ENCODE measurements at regions not wholly inside any gene's neighbourhood (a gene's known extent, or its start where the extent isn't known, plus 50 kb on each side); places are given as distances from the start of the nearest gene placed in this dataset.

DNA sequence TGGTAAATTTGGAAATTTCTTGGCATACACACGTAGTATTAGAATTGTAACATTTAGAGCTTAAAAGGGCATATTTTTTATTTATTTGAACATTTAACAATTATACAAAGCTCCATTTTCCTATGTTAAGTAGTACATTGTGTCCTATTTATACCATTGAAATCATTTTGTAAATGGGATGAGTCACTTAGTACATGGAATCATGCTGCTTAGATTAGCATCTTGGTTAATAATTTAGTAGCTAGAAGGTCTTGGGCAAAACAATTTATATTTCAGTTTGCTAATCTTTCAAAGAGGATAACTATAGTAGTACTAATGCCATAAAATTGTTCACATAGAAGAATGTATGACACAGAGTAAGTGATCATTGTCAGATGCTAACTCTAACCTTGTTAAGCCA, 450.1 kb upstream of the LUZP2 start:
- no peaks in the 10 kb centered on the region for H3K36me3 ChIP-seq
- no peak for DNase-seq
- H3K9me3 ChIP-seq = no peaks in the 10 kb centered on the region
- H3K27me3 ChIP-seq = no peaks in the 10 kb centered on the region
- no peak overlapping the region for H3K4me3 ChIP-seq

DNA sequence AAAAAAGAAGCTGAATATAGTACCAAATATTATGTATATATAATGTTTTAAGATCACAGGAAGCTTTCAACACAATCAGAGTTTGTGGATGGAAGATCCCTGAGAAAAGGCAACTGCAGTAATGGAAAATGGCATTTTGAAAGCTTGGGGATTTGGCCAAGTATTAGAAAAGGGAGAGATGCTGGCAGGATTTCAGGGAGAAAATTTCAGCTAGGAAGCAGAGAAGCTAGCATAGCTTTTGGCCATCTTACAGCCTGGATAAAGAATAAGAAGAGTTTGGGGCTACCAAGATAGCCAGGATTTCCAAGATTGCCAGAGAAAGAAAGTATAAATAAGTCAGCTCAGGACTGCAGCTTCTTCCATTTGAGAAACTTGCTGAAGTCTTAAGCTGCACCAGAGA, 440.8 kb upstream of the LUZP2 start:
- Histone ChIP-seq H3K4me3 (no peak overlapping the region), H3K27me3 (no peaks in the 10 kb centered on the region), H3K36me3 (no peaks in the 10 kb centered on the region), H3K9me3 (no peaks in the 10 kb centered on the region)
- no peak for DNase-seq

DNA sequence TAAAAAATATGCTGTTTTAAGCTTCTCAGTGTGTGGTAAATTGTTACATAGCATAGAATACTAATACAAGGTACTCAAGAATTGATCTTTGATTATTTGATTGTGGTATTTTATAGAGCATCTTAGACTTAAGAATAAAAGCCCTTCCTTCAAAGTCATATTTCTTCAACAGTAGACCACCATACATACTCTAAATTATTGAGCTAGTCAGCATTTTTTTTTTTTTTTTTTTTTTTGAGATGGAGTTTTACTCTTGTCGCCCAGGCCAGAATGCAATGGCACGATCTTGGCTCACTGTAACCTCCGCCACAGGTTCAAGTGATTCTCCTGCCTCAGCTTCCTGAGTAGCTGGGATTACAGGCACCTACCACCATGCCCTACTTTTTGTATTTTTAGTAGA, 436.7 kb upstream of the LUZP2 start:
- H3K4me3 ChIP-seq = no peak overlapping the region
- no peaks in the 10 kb centered on the region for H3K36me3 ChIP-seq
- H3K9me3 ChIP-seq = no peaks in the 10 kb centered on the region
- H3K27me3 ChIP-seq = no peaks in the 10 kb centered on the region
- no peak for DNase-seq

DNA sequence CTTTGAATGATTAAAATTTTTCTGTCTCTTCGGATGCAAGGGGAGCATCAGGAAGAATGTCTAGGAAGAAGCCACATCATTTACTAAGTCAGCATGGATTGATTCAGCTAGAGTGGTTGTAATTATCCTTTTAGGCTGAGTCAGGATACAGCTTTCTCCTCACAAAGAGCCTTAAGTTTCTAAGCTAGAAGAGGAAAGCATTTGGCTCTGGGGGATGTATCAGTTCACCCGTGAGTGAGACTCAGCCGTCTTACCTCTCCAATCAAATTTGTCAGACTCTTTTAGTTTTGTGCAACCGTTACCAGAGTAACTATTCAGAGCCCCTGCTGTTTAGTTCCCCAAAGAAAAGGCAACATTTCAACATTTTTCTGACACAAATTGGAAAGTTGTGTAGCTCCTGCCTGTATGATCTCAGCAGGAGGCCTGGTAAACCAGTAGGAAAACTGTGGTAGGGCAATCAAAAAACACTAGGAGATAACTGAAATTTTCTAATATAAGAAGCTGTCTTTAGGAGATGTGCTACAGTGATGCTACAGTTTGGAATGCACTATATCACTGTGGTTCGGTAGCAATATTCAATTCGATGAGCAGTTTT, 432.4 kb upstream of the LUZP2 start:
- DNase-seq = no peak
- no peaks in the 10 kb centered on the region for H3K36me3 ChIP-seq
- H3K9me3 ChIP-seq = no peaks in the 10 kb centered on the region
- no peaks in the 10 kb centered on the region for H3K27me3 ChIP-seq
- no peak overlapping the region for H3K4me3 ChIP-seq

DNA sequence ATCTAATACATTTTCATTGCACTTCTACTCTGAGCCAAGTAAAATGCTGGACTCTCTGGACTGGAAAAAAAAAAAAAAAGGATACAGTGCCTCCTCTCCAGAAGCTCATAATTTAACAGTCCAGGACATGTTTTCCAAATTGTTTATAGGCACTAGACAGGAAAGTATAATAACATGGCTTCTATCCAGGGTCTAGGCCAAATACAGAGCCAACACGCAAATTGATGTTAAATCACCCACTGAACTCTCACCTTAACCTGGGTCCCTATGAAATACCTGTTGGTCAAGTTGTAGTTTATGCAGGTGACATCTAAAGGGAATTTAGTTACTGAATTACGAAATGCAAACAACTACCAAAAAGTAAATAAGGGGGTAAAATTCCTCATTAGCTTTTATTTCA, 428.7 kb upstream of the LUZP2 start:
- no peaks in the 10 kb centered on the region for H3K9me3 ChIP-seq
- no peak overlapping the region for H3K4me3 ChIP-seq
- DNase-seq = no peak
- no peaks in the 10 kb centered on the region for H3K36me3 ChIP-seq
- H3K27me3 ChIP-seq = no peaks in the 10 kb centered on the region

DNA sequence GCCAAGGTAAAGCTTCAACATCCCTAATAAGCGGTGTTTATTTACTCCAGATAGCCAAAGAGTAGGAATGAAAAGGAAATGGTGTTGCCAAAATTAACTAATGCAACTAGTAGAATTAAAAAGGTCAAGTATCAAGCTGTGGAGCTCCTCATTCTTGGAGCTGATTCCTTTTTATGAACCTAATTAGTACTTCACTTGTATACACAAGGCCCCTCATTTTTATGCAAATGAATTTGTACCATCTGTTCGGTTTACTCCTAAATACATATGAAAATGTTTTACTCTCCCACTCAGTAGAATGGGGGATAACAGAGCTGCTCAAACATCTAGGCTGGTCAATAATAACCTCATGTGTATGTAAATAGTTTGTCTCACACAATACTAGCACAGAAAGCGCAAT, 426.4 kb upstream of the LUZP2 start:
- no peak overlapping the region for H3K4me3 ChIP-seq
- no peaks in the 10 kb centered on the region for H3K9me3 ChIP-seq
- DNase-seq = no peak
- no peaks in the 10 kb centered on the region for H3K27me3 ChIP-seq
- no peaks in the 10 kb centered on the region for H3K36me3 ChIP-seq

DNA sequence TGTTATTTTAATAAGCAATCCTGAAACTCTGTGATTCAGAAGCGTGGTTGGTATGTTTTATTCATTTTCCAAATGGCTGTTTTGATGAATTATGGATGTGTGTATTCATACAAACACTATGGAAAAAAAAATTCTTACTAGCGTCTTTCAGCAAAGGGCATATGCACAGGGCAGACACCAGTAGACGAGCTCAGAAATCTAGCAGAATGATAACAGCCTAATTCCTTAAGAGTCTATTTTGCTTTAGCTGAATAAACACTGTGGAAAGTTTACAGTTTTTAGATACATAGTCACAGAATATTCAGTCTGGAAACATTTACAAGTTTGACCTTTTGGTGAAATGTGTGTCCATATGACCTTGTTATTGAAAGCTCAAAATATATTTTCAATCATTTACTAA, 418.8 kb upstream of the LUZP2 start:
- Histone ChIP-seq H3K36me3 (no peaks in the 10 kb centered on the region), H3K4me3 (no peak overlapping the region), H3K27me3 (no peaks in the 10 kb centered on the region), H3K9me3 (no peaks in the 10 kb centered on the region)
- no peak for DNase-seq

DNA sequence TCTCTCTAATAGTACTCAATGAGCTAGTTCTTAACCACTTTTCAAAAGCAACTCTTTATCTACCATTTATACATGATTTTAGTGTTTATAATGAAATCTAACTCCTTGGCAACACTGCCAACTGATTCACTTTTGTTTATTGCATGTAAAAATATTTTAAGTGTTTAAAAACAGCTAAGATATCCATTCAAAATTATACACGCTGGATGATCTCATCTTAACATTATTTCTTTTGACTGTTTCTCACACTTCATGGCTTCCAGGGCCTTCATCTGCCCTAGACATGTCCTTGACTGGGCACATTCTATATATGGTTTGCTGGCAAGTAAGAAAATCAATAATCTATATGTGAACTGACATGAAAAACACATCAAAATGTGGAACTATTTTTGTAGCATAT, 414.6 kb upstream of the LUZP2 start:
- DNase-seq = no peak

GRCh38 chr11:24082860-24083259, 414.0 kb upstream of the LUZP2 start:
- Histone ChIP-seq H3K27me3 (no peaks in the 10 kb centered on the region), H3K4me3 (no peak overlapping the region), H3K9me3 (no peaks in the 10 kb centered on the region), H3K36me3 (no peaks in the 10 kb centered on the region)
- DNase-seq = no peak

More for the DNA sequence above, 414.6 kb upstream of the LUZP2 start:
- Histone ChIP-seq H3K9me3 (no peaks in the 10 kb centered on the region), H3K36me3 (no peaks in the 10 kb centered on the region), H3K4me3 (no peak overlapping the region), H3K27me3 (no peaks in the 10 kb centered on the region)

DNA sequence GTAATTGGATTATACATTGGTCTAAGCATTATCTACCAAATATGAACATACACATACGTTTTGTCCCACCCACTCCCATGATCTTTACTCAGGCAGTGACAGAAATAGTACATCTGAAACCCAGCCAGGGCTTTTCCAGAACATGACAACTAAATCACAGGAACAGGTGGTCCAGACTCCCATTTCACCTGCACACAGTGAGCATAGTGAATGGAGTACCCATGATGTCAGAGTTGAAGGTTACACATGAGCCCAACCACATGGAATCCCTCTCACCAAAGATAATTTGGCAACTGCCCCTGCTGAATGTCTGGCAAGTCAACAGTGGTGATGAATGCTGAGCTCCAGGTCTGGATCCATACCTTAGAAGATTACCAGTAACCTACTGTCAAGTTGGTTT, 411.9 kb upstream of the LUZP2 start:
- Histone ChIP-seq H3K27me3 (no peaks in the 10 kb centered on the region), H3K4me3 (no peak overlapping the region), H3K9me3 (no peaks in the 10 kb centered on the region), H3K36me3 (no peaks in the 10 kb centered on the region)
- no peak for DNase-seq

- Histone ChIP-seq H3K27me3 (no peaks in the 10 kb centered on the region), H3K4me3 (no peak overlapping the region), H3K9me3 (no peaks in the 10 kb centered on the region), H3K36me3 (no peaks in the 10 kb centered on the region)
- DNase-seq = no peak
Observed at GRCh38 chr11:24086921-24087320, 409.9 kb upstream of the LUZP2 start.

GRCh38 chr11:24091594-24091993, 405.3 kb upstream of the LUZP2 start:
- Histone ChIP-seq H3K9me3 (no peaks in the 10 kb centered on the region), H3K4me3 (no peak overlapping the region), H3K36me3 (no peaks in the 10 kb centered on the region), H3K27me3 (no peaks in the 10 kb centered on the region)
- no peak for DNase-seq

DNA sequence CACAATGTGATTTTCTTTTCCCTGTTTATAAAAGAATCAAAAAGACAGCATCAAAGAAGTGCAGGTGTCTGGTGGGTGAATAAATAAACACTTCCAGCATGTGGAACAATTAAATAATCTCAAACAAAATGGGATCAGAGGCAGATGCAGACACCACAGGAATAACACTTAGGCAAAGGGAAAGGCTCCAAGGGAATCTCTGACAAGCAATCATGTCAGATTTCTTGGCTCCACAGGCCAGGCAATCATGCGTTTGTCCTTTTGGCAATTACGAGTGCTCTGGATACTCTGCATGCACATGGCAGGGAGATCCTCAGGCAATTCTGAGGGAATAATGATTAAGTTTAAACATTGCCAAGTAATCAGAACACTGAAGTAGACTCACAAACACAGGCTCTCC, 403.5 kb upstream of the LUZP2 start:
- Histone ChIP-seq H3K27me3 (no peaks in the 10 kb centered on the region), H3K36me3 (no peaks in the 10 kb centered on the region), H3K4me3 (no peak overlapping the region), H3K9me3 (no peaks in the 10 kb centered on the region)
- peak; percentile 5 for DNase-seq

GRCh38 chr11:24108609-24109008, 388.2 kb upstream of the LUZP2 start:
- no peak for DNase-seq
- Histone ChIP-seq H3K9me3 (peaks cover 4% of the 10 kb centered on the region; the same call in 1 of the 2 replicates), H3K27me3 (no peaks in the 10 kb centered on the region), H3K36me3 (no peaks in the 10 kb centered on the region), H3K4me3 (no peak overlapping the region)

GRCh38 chr11:24122291-24122690, 374.6 kb upstream of the LUZP2 start:
- H3K4me3 ChIP-seq = no peak overlapping the region
- no peak for DNase-seq
- no peaks in the 10 kb centered on the region for H3K27me3 ChIP-seq
- H3K36me3 ChIP-seq = no peaks in the 10 kb centered on the region
- H3K9me3 ChIP-seq = no peaks in the 10 kb centered on the region

DNA sequence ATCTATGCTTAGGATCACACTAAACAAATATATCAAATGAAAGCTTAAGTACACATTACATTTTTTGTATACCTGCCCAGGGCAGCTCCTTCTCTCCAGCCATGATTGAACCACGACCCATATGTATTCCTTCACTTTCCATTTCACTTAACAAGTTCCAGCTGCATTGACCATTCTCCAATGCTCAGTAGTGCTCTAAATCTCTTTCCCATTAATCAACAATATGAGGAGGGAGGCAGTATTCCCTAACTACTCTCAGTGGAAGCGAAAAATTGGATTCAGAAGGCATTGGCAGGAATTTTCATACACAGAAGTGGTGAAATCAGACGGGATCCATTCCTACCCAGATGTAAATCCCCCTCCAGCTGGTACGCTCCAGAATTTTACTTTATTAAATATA, 372.0 kb upstream of the LUZP2 start:
- DNase-seq = no peak
- Histone ChIP-seq H3K4me3 (no peak overlapping the region), H3K9me3 (no peaks in the 10 kb centered on the region), H3K36me3 (no peaks in the 10 kb centered on the region), H3K27me3 (no peaks in the 10 kb centered on the region)

DNA sequence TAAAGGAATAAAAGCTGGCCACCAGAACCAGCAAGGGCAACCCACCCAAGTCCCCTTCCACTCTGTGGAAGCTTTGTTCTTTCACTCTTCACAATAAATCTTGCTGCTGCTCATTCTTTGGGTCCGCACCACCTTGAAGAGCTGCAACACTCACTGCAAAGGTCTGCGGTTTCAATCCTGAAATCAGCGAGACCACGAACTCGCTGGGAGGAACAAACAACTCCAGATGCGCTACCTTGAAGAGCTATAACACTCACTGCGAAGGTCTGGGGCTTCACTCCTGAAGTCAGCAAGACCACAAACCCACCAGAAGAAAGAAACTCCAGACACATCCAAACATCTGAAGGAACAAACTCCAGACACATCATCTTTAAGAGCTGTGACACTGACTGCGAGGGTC, 365.2 kb upstream of the LUZP2 start:
- H3K27me3 ChIP-seq = no peaks in the 10 kb centered on the region

GRCh38 chr11:24132471-24132870, 364.4 kb upstream of the LUZP2 start:
- Histone ChIP-seq H3K36me3 (no peaks in the 10 kb centered on the region), H3K4me3 (no peak overlapping the region), H3K27me3 (no peaks in the 10 kb centered on the region), H3K9me3 (no peaks in the 10 kb centered on the region)
- no peak for DNase-seq

More for the DNA sequence above, 365.2 kb upstream of the LUZP2 start:
- no peak for DNase-seq
- no peak overlapping the region for H3K4me3 ChIP-seq
- no peaks in the 10 kb centered on the region for H3K9me3 ChIP-seq
- no peaks in the 10 kb centered on the region for H3K36me3 ChIP-seq
